HFFc6 (cell line): ENCODE measurements at regions not wholly inside any gene's neighbourhood (a gene's known extent, or its start where the extent isn't known, plus 50 kb on each side); places are given as distances from the start of the nearest gene placed in this dataset.
"Not testable (repeated sequence)": the region's sequence is repeated elsewhere in the genome, so short reads cannot be mapped to it uniquely, and the experiment has no call there.

Source experiments
- DNase-seq: peaks from one replicate; pipeline ENCODE4 v3.0.0-alpha.2; 2018
- H3K27ac Mint-ChIP-seq: 2 replicates; pipeline ENCODE4 v1.8.0; 2020; ENCODE audit warnings: mild to moderate bottlenecking, mixed read lengths
- H3K27me3 Mint-ChIP-seq: 2 replicates; pipeline ENCODE4 v1.8.0; 2021; ENCODE audit warnings: mild to moderate bottlenecking, moderate library complexity, mixed read lengths; ENCODE audit not compliant: insufficient read depth
- H3K36me3 Mint-ChIP-seq: 2 replicates; pipeline ENCODE4 v1.8.0; 2021; ENCODE audit warnings: low read depth, mixed read lengths
- H3K4me1 Mint-ChIP-seq: 2 replicates; pipeline ENCODE4 v1.8.0; 2020; ENCODE audit warnings: low read depth, mixed read lengths
- H3K4me3 Mint-ChIP-seq: 2 replicates; pipeline ENCODE4 v1.8.0; 2020; ENCODE audit warnings: mild to moderate bottlenecking, moderate library complexity, mixed read lengths
- H3K9me3 Mint-ChIP-seq: 2 replicates; pipeline ENCODE4 v1.8.0; 2020; ENCODE audit warnings: mild to moderate bottlenecking, mixed read lengths
- CTCF ChIP-seq: fragments of 200-600 bp; sonication (generic); IDR thresholded peaks from 2 replicates; pipeline ENCODE4 v1.5.0; 2021; ENCODE audit warnings: antibody characterized with exemption, mild to moderate bottlenecking

GRCh38 chr5:110869927-110870326 lies 131.1 kb downstream of the SLC25A46 start:
- H3K27me3 Mint-ChIP-seq, result peaks cover 2% of the 10 kb centered on the region; the same call in 1 of the 2 replicates
- no peak overlapping the region for H3K27ac Mint-ChIP-seq
- H3K36me3 Mint-ChIP-seq, result no peaks in the 10 kb centered on the region
- TF ChIP-seq CTCF, result no peak
- no peaks in the 10 kb centered on the region for H3K4me1 Mint-ChIP-seq
- no peak overlapping the region for H3K4me3 Mint-ChIP-seq
- no peaks in the 10 kb centered on the region; the same call in 1 of the 2 replicates for H3K9me3 Mint-ChIP-seq
- no peak for DNase-seq

- H3K36me3 Mint-ChIP-seq, result no peaks in the 10 kb centered on the region
- no peaks in the 10 kb centered on the region; the same call in 1 of the 2 replicates for H3K9me3 Mint-ChIP-seq
- no peak for DNase-seq
- TF ChIP-seq CTCF, result no peak
- H3K27me3 Mint-ChIP-seq, result peaks cover 2% of the 10 kb centered on the region; the same call in 1 of the 2 replicates
- no peak overlapping the region for H3K27ac Mint-ChIP-seq
- no peaks in the 10 kb centered on the region for H3K4me1 Mint-ChIP-seq
- no peak overlapping the region for H3K4me3 Mint-ChIP-seq
These were observed 133.4 kb downstream of the SLC25A46 start for GRCh38 chr5:110872200-110872599.

- Mint-ChIP-seq H3K4me1 (no peaks in the 10 kb centered on the region), H3K9me3 (no peaks in the 10 kb centered on the region; the same call in 1 of the 2 replicates), H3K27me3 (peaks cover 2% of the 10 kb centered on the region; the same call in 1 of the 2 replicates), H3K36me3 (no peaks in the 10 kb centered on the region), H3K27ac (no peak overlapping the region), H3K4me3 (no peak overlapping the region)
- TF ChIP-seq CTCF, result no peak
- DNase-seq, result no peak
These were observed 134.2 kb downstream of the SLC25A46 start for GRCh38 chr5:110872963-110873362.

- Mint-ChIP-seq H3K4me1 (no peaks in the 10 kb centered on the region), H3K36me3 (no peaks in the 10 kb centered on the region), H3K27ac (no peak overlapping the region), H3K9me3 (no peaks in the 10 kb centered on the region; the same call in 1 of the 2 replicates), H3K27me3 (peaks cover 2% of the 10 kb centered on the region; the same call in 1 of the 2 replicates), H3K4me3 (no peak overlapping the region)
- DNase-seq, result no peak
- TF ChIP-seq CTCF, result no peak
These were observed 135.1 kb downstream of the SLC25A46 start for GRCh38 chr5:110873773-110874437.

- H3K4me3 Mint-ChIP-seq, H3K4me1 Mint-ChIP-seq, DNase-seq, H3K9me3 Mint-ChIP-seq, H3K36me3 Mint-ChIP-seq, H3K27me3 Mint-ChIP-seq, H3K27ac Mint-ChIP-seq: not testable (repeated sequence)
These were observed 136.3 kb downstream of the SLC25A46 start for GRCh38 chr5:110875115-110875514.

- peaks cover 6% of the 10 kb centered on the region; the same call in 1 of the 2 replicates for H3K4me1 Mint-ChIP-seq
- H3K27me3 Mint-ChIP-seq, result peaks cover 2% of the 10 kb centered on the region; the same call in 1 of the 2 replicates
- H3K36me3 Mint-ChIP-seq, result no peaks in the 10 kb centered on the region
- no peak overlapping the region for H3K4me3 Mint-ChIP-seq
- no peak overlapping the region for H3K27ac Mint-ChIP-seq
- no peak for DNase-seq
- H3K9me3 Mint-ChIP-seq, result peaks cover 8% of the 10 kb centered on the region; the same call in 1 of the 2 replicates
- TF ChIP-seq CTCF, result no peak
These were observed 139.3 kb downstream of the SLC25A46 start for GRCh38 chr5:110878115-110878514.
